GM23248 (cell line): ENCODE measurements at regions not wholly inside any gene's neighbourhood (a gene's known extent, or its start where the extent isn't known, plus 50 kb on each side); places are given as distances from the start of the nearest gene placed in this dataset.

Experiments
- DNase-seq: peaks from one replicate; pipeline ENCODE4 v3.0.0-alpha.2; 2015
- H2AFZ ChIP-seq: fragments of 200-600 bp; sonication (generic); 2 replicates; pipeline ENCODE4 v1.6.1; 2016; ENCODE audit warnings: antibody characterized with exemption
- H3F3A ChIP-seq: fragments of 200-600 bp; sonication (generic); 2 replicates; pipeline ENCODE4 v1.6.1; 2016; ENCODE audit warnings: mild to moderate bottlenecking, antibody characterized with exemption, mixed run types; ENCODE audit not compliant: insufficient read depth
- H3K27ac ChIP-seq: fragments of 200-600 bp; sonication (generic); 2 replicates; pipeline ENCODE4 v1.5.1; 2016; ENCODE audit warnings: mild to moderate bottlenecking
- H3K27me3 ChIP-seq: fragments of 200-600 bp; sonication (generic); replicated peaks from 2 replicates; pipeline ENCODE4 v1.6.1; 2016; ENCODE audit warnings: mild to moderate bottlenecking; ENCODE audit not compliant: insufficient read depth
- H3K36me3 ChIP-seq: fragments of 200-600 bp; sonication (generic); 2 replicates; pipeline ENCODE4 v1.6.1; 2016; ENCODE audit warnings: low read depth, mild to moderate bottlenecking
- H3K4me1 ChIP-seq: fragments of 200-600 bp; sonication (generic); 2 replicates; pipeline ENCODE4 v1.6.1; 2016; ENCODE audit warnings: mild to moderate bottlenecking; ENCODE audit not compliant: insufficient read depth
- H3K4me2 ChIP-seq: fragments of 200-600 bp; sonication (generic); one replicate; pipeline ENCODE4 v1.6.1; 2016; ENCODE audit warnings: mild to moderate bottlenecking; ENCODE audit not compliant: unreplicated experiment
- H3K4me3 ChIP-seq: fragments of 200-600 bp; sonication (generic); 2 replicates; pipeline ENCODE4 v1.5.1; 2016; ENCODE audit warnings: mild to moderate bottlenecking
- H3K79me2 ChIP-seq: fragments of 200-600 bp; sonication (generic); 2 replicates; pipeline ENCODE4 v1.6.1; 2016; ENCODE audit warnings: mild to moderate bottlenecking; ENCODE audit not compliant: insufficient read depth
- H3K9ac ChIP-seq: fragments of 200-600 bp; sonication (generic); 2 replicates; pipeline ENCODE4 v1.6.1; 2016; ENCODE audit warnings: mild to moderate bottlenecking
- H3K9me2 ChIP-seq: fragments of 200-600 bp; sonication (generic); 2 replicates; pipeline ENCODE4 v1.6.1; 2016; ENCODE audit warnings: mixed run types, mild to moderate bottlenecking, moderate library complexity; ENCODE audit not compliant: insufficient read depth
- H3K9me3 ChIP-seq: fragments of 200-600 bp; sonication (generic); one replicate; pipeline ENCODE4 v1.6.1; 2017; ENCODE audit warnings: low read depth
- H4K20me1 ChIP-seq: fragments of 200-600 bp; sonication (generic); 2 replicates; pipeline ENCODE4 v1.6.0; 2016; ENCODE audit not compliant: insufficient read depth
- EZH2 ChIP-seq: fragments of 200-600 bp; sonication (generic); IDR thresholded peaks from 2 replicates; pipeline ENCODE4 v1.6.1; 2018; ENCODE audit warnings: antibody characterized with exemption, mild to moderate bottlenecking; ENCODE audit not compliant: insufficient read depth, poor library complexity, severe bottlenecking
- EZH2phosphoT487 ChIP-seq: fragments of 200-600 bp; sonication (generic); IDR thresholded peaks from 2 replicates; pipeline ENCODE4 v1.6.1; 2018; ENCODE audit warnings: antibody characterized with exemption, moderate library complexity, mild to moderate bottlenecking, low read depth; ENCODE audit not compliant: insufficient read depth
- WGBS, 2 experiments: methylation state at CpG; one replicate each; pipeline ENCODE4 v1.1.6; 2015 to 2017; ENCODE audit warnings: low lambda C conversion rate in 2 of 2, low coverage in 1 of 2; ENCODE audit errors: missing lambda C conversion rate in 2 of 2; 5-methylcytosine and 5-hydroxymethylcytosine counted together
- in situ Hi-C: fragments of 300-500 bp; cut with MboI; formaldehyde crosslinking; loops from 2 replicates; pipeline ENCODE4 v1.15.0; 2020

DNA sequence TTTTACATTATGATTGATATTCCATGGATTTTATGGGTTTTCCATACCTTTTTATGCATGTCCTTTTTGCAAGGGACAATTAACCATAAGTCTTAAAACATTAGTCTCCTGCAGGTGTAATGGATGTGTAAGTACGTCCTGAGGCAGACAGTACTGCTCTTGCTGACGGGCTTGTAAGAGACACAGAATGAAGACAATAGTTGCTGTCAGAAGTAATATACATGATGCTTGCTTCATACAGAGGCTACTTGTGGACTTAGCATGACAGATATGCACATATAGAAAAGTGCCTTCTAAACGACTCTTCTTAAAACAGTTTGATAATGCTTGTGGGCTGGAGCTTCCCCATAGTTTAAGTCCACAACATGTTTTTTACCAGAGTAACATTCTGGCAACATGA is 182.7 kb downstream of the SPATA31D1 start:
- no peaks in the 10 kb centered on the region for H3K9me2 ChIP-seq
- H3K36me3 ChIP-seq, result no peaks in the 10 kb centered on the region
- no peak overlapping the region for H3K27ac ChIP-seq
- DNase-seq, result no peak
- H3K79me2 ChIP-seq, result no peaks in the 10 kb centered on the region
- TF ChIP-seq EZH2 (no peak), EZH2phosphoT487 (no peak)
- no peak overlapping the region for H3K9ac ChIP-seq
- H3F3A ChIP-seq, result 0 out of 2 replicates have a peak, but pooled peaks cover 4% of the 10 kb centered on the region
- in situ Hi-C loops, result no loop called here
- H3K4me2 ChIP-seq, result no peak overlapping the region
- H3K27me3 ChIP-seq, result no peaks in the 10 kb centered on the region
- 52 to 55% methylated on average over 3 of the region's 3 CpGs for WGBS, 2 experiments
- no peaks in the 10 kb centered on the region for H3K9me3 ChIP-seq
- no peak overlapping the region for H3K4me3 ChIP-seq
- no peak overlapping the region for H2AFZ ChIP-seq
- H4K20me1 ChIP-seq, result no peaks in the 10 kb centered on the region
- no peaks in the 10 kb centered on the region for H3K4me1 ChIP-seq

GRCh38 chr9:82180711-82181110 is 192.1 kb downstream of the SPATA31D1 start:
- Histone ChIP-seq H3F3A (no peaks in the 10 kb centered on the region), H3K79me2 (no peaks in the 10 kb centered on the region), H3K27me3 (no peaks in the 10 kb centered on the region), H3K9me2 (no peaks in the 10 kb centered on the region), H3K4me2 (no peak overlapping the region), H4K20me1 (no peaks in the 10 kb centered on the region), H3K4me3 (no peak overlapping the region), H3K4me1 (no peaks in the 10 kb centered on the region), H2AFZ (no peak overlapping the region), H3K36me3 (no peaks in the 10 kb centered on the region), H3K9ac (no peak overlapping the region), H3K9me3 (no peaks in the 10 kb centered on the region), H3K27ac (no peak overlapping the region)
- no peak for TF ChIP-seq EZH2phosphoT487
- no peak for TF ChIP-seq EZH2
- in situ Hi-C loops, result no loop called here
- no peak for DNase-seq
- WGBS, 2 experiments, result 56 to 57% methylated on average over 1 of the region's 1 CpG

- in situ Hi-C loops, result no loop called here
- no peak for TF ChIP-seq EZH2
- TF ChIP-seq EZH2phosphoT487, result no peak
Observed at GRCh38 chr9:82183181-82183860, 194.7 kb downstream of the SPATA31D1 start.

DNA sequence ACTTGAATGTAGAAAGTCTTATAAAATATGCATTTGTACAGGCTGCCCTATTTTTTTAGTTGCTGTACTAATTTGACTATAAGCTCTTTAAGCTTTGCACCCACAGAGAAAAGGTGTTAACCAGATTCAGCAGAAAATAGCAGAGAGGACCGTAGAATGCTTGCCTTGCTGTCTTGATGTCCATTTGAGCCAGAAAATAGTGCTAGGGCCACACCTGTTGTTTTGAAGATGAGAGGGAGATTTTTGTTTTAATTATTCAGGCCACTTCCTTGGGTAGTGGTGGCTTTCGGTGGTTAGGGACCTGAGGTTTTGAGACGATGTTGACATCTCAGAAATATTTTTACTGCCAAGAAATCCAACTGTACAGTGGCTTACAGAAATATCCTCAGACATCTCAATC is 196.0 kb downstream of the SPATA31D1 start:
- in situ Hi-C loops, result no loop called here
- Histone ChIP-seq H4K20me1 (no peaks in the 10 kb centered on the region), H3K27me3 (no peaks in the 10 kb centered on the region), H3K79me2 (no peaks in the 10 kb centered on the region), H3K9me2 (no peaks in the 10 kb centered on the region), H3K27ac (no peak overlapping the region), H3K9me3 (no peaks in the 10 kb centered on the region), H3F3A (no peaks in the 10 kb centered on the region), H3K36me3 (no peaks in the 10 kb centered on the region), H3K9ac (no peak overlapping the region), H3K4me3 (no peak overlapping the region), H3K4me1 (no peaks in the 10 kb centered on the region), H3K4me2 (no peak overlapping the region), H2AFZ (no peak overlapping the region)
- no peak for DNase-seq
- TF ChIP-seq EZH2 (no peak), EZH2phosphoT487 (no peak)
- 66 to 71% methylated on average over 3 of the region's 3 CpGs for WGBS, 2 experiments

More at GRCh38 chr9:82183181-82183860, 194.7 kb downstream of the SPATA31D1 start:
- no peaks in the 10 kb centered on the region for H4K20me1 ChIP-seq
- H3K79me2 ChIP-seq, result no peaks in the 10 kb centered on the region
- H3K9me3 ChIP-seq, result no peaks in the 10 kb centered on the region
- no peaks in the 10 kb centered on the region for H3K36me3 ChIP-seq
- H2AFZ ChIP-seq, result no peak overlapping the region
- H3K27me3 ChIP-seq, result no peaks in the 10 kb centered on the region
- H3K4me1 ChIP-seq, result no peaks in the 10 kb centered on the region
- H3K9ac ChIP-seq, result no peak overlapping the region
- DNase-seq, result no peak
- no peaks in the 10 kb centered on the region for H3K9me2 ChIP-seq
- no peaks in the 10 kb centered on the region for H3F3A ChIP-seq
- no peak overlapping the region for H3K27ac ChIP-seq
- H3K4me3 ChIP-seq, result no peak overlapping the region
- H3K4me2 ChIP-seq, result no peak overlapping the region

DNA sequence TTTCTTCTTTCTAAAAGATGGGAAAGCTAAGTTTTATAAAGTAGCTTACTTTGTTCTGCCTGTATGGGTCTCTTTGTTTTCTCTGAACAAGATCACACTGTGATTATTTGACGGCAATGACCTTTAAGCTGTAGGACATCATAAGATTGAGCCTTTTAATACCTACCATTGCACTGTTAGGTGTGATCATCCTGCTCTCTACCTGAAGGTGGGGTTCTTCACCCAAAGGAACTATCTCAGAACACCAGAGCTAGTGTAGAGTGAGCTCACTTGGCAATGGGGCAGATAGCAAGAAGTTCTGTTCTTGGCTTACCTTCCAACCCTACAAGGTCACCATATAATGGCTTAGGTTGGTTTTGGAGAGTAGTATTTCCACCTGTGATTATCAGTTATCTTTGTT is 200.2 kb downstream of the SPATA31D1 start:
- H3K27me3 ChIP-seq, result no peaks in the 10 kb centered on the region
- no peak overlapping the region for H2AFZ ChIP-seq
- 58 to 63% methylated on average over 1 of the region's 1 CpG for WGBS, 2 experiments
- H3K79me2 ChIP-seq, result no peaks in the 10 kb centered on the region
- H3F3A ChIP-seq, result no peaks in the 10 kb centered on the region
- in situ Hi-C loops, result no loop called here
- H3K9me3 ChIP-seq, result no peaks in the 10 kb centered on the region
- no peaks in the 10 kb centered on the region for H3K4me1 ChIP-seq
- no peak overlapping the region for H3K9ac ChIP-seq
- no peak overlapping the region for H3K4me3 ChIP-seq
- no peak overlapping the region for H3K27ac ChIP-seq
- no peak overlapping the region for H3K4me2 ChIP-seq
- H3K9me2 ChIP-seq, result no peaks in the 10 kb centered on the region
- no peak for DNase-seq
- no peaks in the 10 kb centered on the region for H4K20me1 ChIP-seq
- no peaks in the 10 kb centered on the region for H3K36me3 ChIP-seq
- TF ChIP-seq EZH2 (no peak), EZH2phosphoT487 (no peak)
